Activated CD4-positive, alpha-beta T cell treated with anti-CD3 and anti-CD28 coated beads for 36 hours (primary cell): ENCODE measurements at regions not wholly inside any gene's neighbourhood (a gene's known extent, or its start where the extent isn't known, plus 50 kb on each side); places are given as distances from the start of the nearest gene placed in this dataset.

Experiments used
- ATAC-seq: fragments of 200-7000 bp; cut with Tn5 transposase; one replicate; pipeline ENCODE4 v1.10.0; 2021; ENCODE audit warnings: mild to moderate bottlenecking, moderate library complexity
- CTCF ChIA-PET: fragments of 350-600 bp; sonication (Branson Sonifier 250); formaldehyde crosslinking; loops from one replicate; lab custom pipeline; 2021; ENCODE audit warnings: antibody characterized with exemption; lab: Charles Lee
- POLR2A ChIA-PET: fragments of 350-600 bp; sonication (Branson Sonifier 250); formaldehyde crosslinking; loops from one replicate; lab custom pipeline; 2021; ENCODE audit warnings: antibody characterized with exemption, inconsistent platforms; lab: Charles Lee
- DNase-seq: peaks from one replicate; pipeline ENCODE4 v3.0.0-alpha.2; 2020
- H3K27ac Mint-ChIP-seq: one replicate; pipeline ENCODE4 v1.8.0; 2021; ENCODE audit warnings: mixed read lengths
- H3K27me3 Mint-ChIP-seq: one replicate; pipeline ENCODE4 v1.8.0; 2021; ENCODE audit warnings: mixed read lengths
- H3K36me3 Mint-ChIP-seq: one replicate; pipeline ENCODE4 v1.8.0; 2021; ENCODE audit warnings: low read depth, mixed read lengths
- H3K4me1 Mint-ChIP-seq: one replicate; pipeline ENCODE4 v1.8.0; 2021; ENCODE audit warnings: mixed read lengths
- H3K4me3 Mint-ChIP-seq: one replicate; pipeline ENCODE4 v1.8.0; 2021; ENCODE audit warnings: mild to moderate bottlenecking, moderate library complexity, mixed read lengths
- H3K9me3 Mint-ChIP-seq: one replicate; pipeline ENCODE4 v1.8.0; 2021; ENCODE audit warnings: low read depth, mixed read lengths
- intact Hi-C, 2 experiments: fragments of 100-400 bp; cut with DNase I in 1 of 2; cut with micrococcal nuclease in 1 of 2; formaldehyde crosslinking; loops; one replicate each; pipeline versions ENCODE4 v1.14.2 to v1.15.1; 2022 to 2024; cut with DNase I, micrococcal nuclease

- no peaks in the 10 kb centered on the region for H3K9me3 Mint-ChIP-seq
- H3K27me3 Mint-ChIP-seq = peaks cover 2% of the 10 kb centered on the region
- no peak overlapping the region for H3K27ac Mint-ChIP-seq
- no peaks in the 10 kb centered on the region for H3K4me1 Mint-ChIP-seq
- intact Hi-C loops = no loop called here
- no peak for DNase-seq
- no peaks in the 10 kb centered on the region for H3K36me3 Mint-ChIP-seq
- no peak overlapping the region for H3K4me3 Mint-ChIP-seq
- ChIA-PET POLR2A (no interaction called here), CTCF (interaction anchor here (0.5 to 1.1 kb wide), 3 partner anchors 24 to 444 kb away, joined by 3 to 4 read pairs (median 3); no protein-coding TSS in a partner anchor)
- no peak for ATAC-seq
Measured at GRCh38 chr3:194995922-194996321, 275.0 kb downstream of the XXYLT1 start.

GRCh38 chr3:194996746-194997145 is 274.2 kb downstream of the XXYLT1 start:
- ChIA-PET POLR2A (no interaction called here), CTCF (interaction anchor here (0.5 to 1.6 kb wide), 2 partner anchors 10 to 352 kb away, joined by 3 read pairs; no protein-coding TSS in a partner anchor)
- Mint-ChIP-seq H3K9me3 (no peaks in the 10 kb centered on the region), H3K36me3 (no peaks in the 10 kb centered on the region), H3K27me3 (peaks cover 2% of the 10 kb centered on the region), H3K4me3 (no peak overlapping the region), H3K4me1 (no peaks in the 10 kb centered on the region), H3K27ac (no peak overlapping the region)
- ATAC-seq = no peak
- intact Hi-C loops = no loop called here
- DNase-seq = no peak

- Mint-ChIP-seq H3K36me3 (no peaks in the 10 kb centered on the region), H3K9me3 (no peaks in the 10 kb centered on the region), H3K27ac (no peak overlapping the region), H3K4me3 (no peak overlapping the region), H3K27me3 (peaks cover 2% of the 10 kb centered on the region), H3K4me1 (no peaks in the 10 kb centered on the region)
- ChIA-PET CTCF (no interaction called here), POLR2A (no interaction called here)
- ATAC-seq (no peak), DNase-seq (no peak)
- intact Hi-C loops = no loop called here
Measured at GRCh38 chr3:194998417-194998816, 272.5 kb downstream of the XXYLT1 start.

GRCh38 chr3:194998948-194999347 is 272.0 kb downstream of the XXYLT1 start:
- ATAC-seq (no peak), DNase-seq (no peak)
- no peak overlapping the region for H3K27ac Mint-ChIP-seq
- H3K4me3 Mint-ChIP-seq = no peak overlapping the region
- intact Hi-C loops = no loop called here
- peaks cover 5% of the 10 kb centered on the region for H3K27me3 Mint-ChIP-seq
- CTCF ChIA-PET = no interaction called here
- POLR2A ChIA-PET = no interaction called here
- no peaks in the 10 kb centered on the region for H3K4me1 Mint-ChIP-seq
- no peaks in the 10 kb centered on the region for H3K36me3 Mint-ChIP-seq
- no peaks in the 10 kb centered on the region for H3K9me3 Mint-ChIP-seq

- intact Hi-C loops = no loop called here
- DNase-seq = no peak
- H3K36me3 Mint-ChIP-seq = no peaks in the 10 kb centered on the region
- no peaks in the 10 kb centered on the region for H3K9me3 Mint-ChIP-seq
- ChIA-PET POLR2A (interaction anchor here (0.6 kb wide), 1 partner anchor 261 kb away, joined by 4 read pairs; no protein-coding TSS in a partner anchor), CTCF (interaction anchor here (0.6 kb wide), 1 partner anchor 261 kb away, joined by 3 read pairs; no protein-coding TSS in a partner anchor)
- no peak overlapping the region for H3K27ac Mint-ChIP-seq
- ATAC-seq = no peak
- no peaks in the 10 kb centered on the region for H3K4me1 Mint-ChIP-seq
- H3K4me3 Mint-ChIP-seq = no peak overlapping the region
- H3K27me3 Mint-ChIP-seq = peaks cover 5% of the 10 kb centered on the region
Measured at GRCh38 chr3:194999491-194999890, 271.5 kb downstream of the XXYLT1 start.

- no peaks in the 10 kb centered on the region for H3K36me3 Mint-ChIP-seq
- H3K27me3 Mint-ChIP-seq = peaks cover 5% of the 10 kb centered on the region
- no peak for DNase-seq
- intact Hi-C loops = no loop called here
- no peaks in the 10 kb centered on the region for H3K4me1 Mint-ChIP-seq
- no peak for ATAC-seq
- H3K9me3 Mint-ChIP-seq = no peaks in the 10 kb centered on the region
- ChIA-PET CTCF (interaction anchor here (0.5 kb wide), 1 partner anchor 194 kb away, joined by 3 read pairs; no protein-coding TSS in a partner anchor), POLR2A (no interaction called here)
- H3K27ac Mint-ChIP-seq = no peak overlapping the region
- no peak overlapping the region for H3K4me3 Mint-ChIP-seq
Measured at GRCh38 chr3:195001261-195001660, 269.7 kb downstream of the XXYLT1 start.

- H3K9me3 Mint-ChIP-seq = no peaks in the 10 kb centered on the region
- H3K27ac Mint-ChIP-seq = no peak overlapping the region
- intact Hi-C loops = loop anchor here in 1 of 2 experiments (1.0 to 2.0 kb wide), 2 partner anchors 104 to 259 kb away; no protein-coding TSS in a partner anchor
- ChIA-PET POLR2A (no interaction called here), CTCF (interaction anchor here (0.5 to 0.6 kb wide), 2 partner anchors 150 to 193 kb away, joined by 3 read pairs; no protein-coding TSS in a partner anchor)
- ATAC-seq (no peak), DNase-seq (peak; percentile 40)
- H3K4me3 Mint-ChIP-seq = no peak overlapping the region
- no peaks in the 10 kb centered on the region for H3K4me1 Mint-ChIP-seq
- H3K27me3 Mint-ChIP-seq = peaks cover 5% of the 10 kb centered on the region
- no peaks in the 10 kb centered on the region for H3K36me3 Mint-ChIP-seq
Measured at GRCh38 chr3:195001961-195002861, 268.7 kb downstream of the XXYLT1 start.

GRCh38 chr3:195003006-195003892 is 267.7 kb downstream of the XXYLT1 start:
- Mint-ChIP-seq H3K36me3 (no peaks in the 10 kb centered on the region), H3K27me3 (peaks cover 3% of the 10 kb centered on the region), H3K4me3 (no peak overlapping the region), H3K9me3 (no peaks in the 10 kb centered on the region), H3K27ac (no peak overlapping the region), H3K4me1 (no peaks in the 10 kb centered on the region)
- intact Hi-C loops = loop anchor here in 1 of 2 experiments (2.0 kb wide), 1 partner anchor 258 kb away; no protein-coding TSS in a partner anchor
- ATAC-seq (no peak), DNase-seq (no peak)
- POLR2A ChIA-PET = no interaction called here
- CTCF ChIA-PET = no interaction called here

- DNase-seq (no peak), ATAC-seq (no peak)
- ChIA-PET POLR2A (no interaction called here), CTCF (no interaction called here)
- H3K36me3 Mint-ChIP-seq = no peaks in the 10 kb centered on the region
- no peak overlapping the region for H3K4me3 Mint-ChIP-seq
- H3K27ac Mint-ChIP-seq = no peak overlapping the region
- intact Hi-C loops = loop anchor here in 1 of 2 experiments (2.0 kb wide), 1 partner anchor 257 kb away; no protein-coding TSS in a partner anchor
- peaks cover 3% of the 10 kb centered on the region for H3K27me3 Mint-ChIP-seq
- H3K9me3 Mint-ChIP-seq = no peaks in the 10 kb centered on the region
- no peaks in the 10 kb centered on the region for H3K4me1 Mint-ChIP-seq
Measured at GRCh38 chr3:195003893-195004289, 267.1 kb downstream of the XXYLT1 start.

GRCh38 chr3:195004512-195005250 is 266.3 kb downstream of the XXYLT1 start:
- intact Hi-C loops = no loop called here
- Mint-ChIP-seq H3K27ac (no peak overlapping the region), H3K4me3 (no peak overlapping the region), H3K9me3 (no peaks in the 10 kb centered on the region), H3K36me3 (no peaks in the 10 kb centered on the region), H3K4me1 (no peaks in the 10 kb centered on the region), H3K27me3 (peaks cover 3% of the 10 kb centered on the region)
- CTCF ChIA-PET = interaction anchor here (0.6 kb wide), 1 partner anchor 126 kb away, joined by 3 read pairs; no protein-coding TSS in a partner anchor
- ATAC-seq (no peak), DNase-seq (no peak)
- POLR2A ChIA-PET = no interaction called here
